BJ (cell line): ENCODE measurements at regions not wholly inside any gene's neighbourhood (a gene's known extent, or its start where the extent isn't known, plus 50 kb on each side); places are given as distances from the start of the nearest gene placed in this dataset.

Source experiments
- CTCF ChIA-PET: fragments of 350-600 bp; formaldehyde crosslinking; extraction: SDS; loops from one replicate; lab custom pipeline; 2021; ENCODE audit warnings: antibody characterized with exemption, inconsistent platforms; lab: Yijun Ruan, JAX
- POLR2A ChIA-PET: fragments of 300-600 bp; sonication (Branson Sonifier 250); formaldehyde crosslinking; extraction: SDS; loops from one replicate; lab custom pipeline; 2021; ENCODE audit warnings: antibody characterized with exemption; lab: Charles Lee
- DNase-seq: peaks from one replicate; pipeline ENCODE4 v3.0.0-alpha.2; 2011; ENCODE audit warnings: low read depth
- H3K27me3 ChIP-seq: 2 replicates; pipeline ENCODE4 v1.6.0; 2011; ENCODE audit warnings: low read length; ENCODE audit not compliant: control insufficient read depth, insufficient read depth
- H3K36me3 ChIP-seq: 2 replicates; pipeline ENCODE4 v1.5.1; 2011; ENCODE audit warnings: low read length; ENCODE audit not compliant: control insufficient read depth, insufficient read depth
- H3K4me3 ChIP-seq: 2 replicates; pipeline ENCODE4 v1.5.1; 2011; ENCODE audit warnings: low read depth, mild to moderate bottlenecking, control low read depth, low read length
- TF ChIP-seq, protein P1 (sequence below): IDR thresholded peaks from 2 replicates; pipeline ENCODE4 v1.5.1; 2011; ENCODE audit warnings: low read depth, mild to moderate bottlenecking, control low read depth, inconsistent platforms, low read length, moderate library complexity; ENCODE audit not compliant: insufficient read depth

DNA sequence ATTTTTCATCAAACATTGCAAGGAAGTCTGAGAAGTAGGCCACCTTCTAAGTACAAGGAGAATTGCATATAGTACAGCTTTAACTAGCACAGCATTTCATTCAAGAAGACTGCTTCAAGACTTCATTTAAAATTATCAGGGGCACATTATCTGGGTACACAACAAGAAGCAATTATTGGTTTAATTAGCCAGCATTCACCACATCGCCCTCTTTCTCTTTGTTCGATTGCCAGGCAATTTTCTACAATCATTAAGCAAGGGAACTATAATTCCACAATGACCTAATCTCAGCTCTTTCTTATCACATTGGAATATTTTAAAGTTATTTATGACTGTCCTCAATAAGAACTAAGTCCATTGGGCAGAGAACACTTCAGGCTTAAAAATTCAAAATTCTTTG is 1347.1 kb upstream of the PABPC4L start:
- ChIA-PET POLR2A (no interaction called here), CTCF (no interaction called here)
- no peaks in the 10 kb centered on the region for H3K36me3 ChIP-seq
- DNase-seq, result no peak
- TF ChIP-seq, protein P1, sequence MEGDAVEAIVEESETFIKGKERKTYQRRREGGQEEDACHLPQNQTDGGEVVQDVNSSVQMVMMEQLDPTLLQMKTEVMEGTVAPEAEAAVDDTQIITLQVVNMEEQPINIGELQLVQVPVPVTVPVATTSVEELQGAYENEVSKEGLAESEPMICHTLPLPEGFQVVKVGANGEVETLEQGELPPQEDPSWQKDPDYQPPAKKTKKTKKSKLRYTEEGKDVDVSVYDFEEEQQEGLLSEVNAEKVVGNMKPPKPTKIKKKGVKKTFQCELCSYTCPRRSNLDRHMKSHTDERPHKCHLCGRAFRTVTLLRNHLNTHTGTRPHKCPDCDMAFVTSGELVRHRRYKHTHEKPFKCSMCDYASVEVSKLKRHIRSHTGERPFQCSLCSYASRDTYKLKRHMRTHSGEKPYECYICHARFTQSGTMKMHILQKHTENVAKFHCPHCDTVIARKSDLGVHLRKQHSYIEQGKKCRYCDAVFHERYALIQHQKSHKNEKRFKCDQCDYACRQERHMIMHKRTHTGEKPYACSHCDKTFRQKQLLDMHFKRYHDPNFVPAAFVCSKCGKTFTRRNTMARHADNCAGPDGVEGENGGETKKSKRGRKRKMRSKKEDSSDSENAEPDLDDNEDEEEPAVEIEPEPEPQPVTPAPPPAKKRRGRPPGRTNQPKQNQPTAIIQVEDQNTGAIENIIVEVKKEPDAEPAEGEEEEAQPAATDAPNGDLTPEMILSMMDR, result no peak
- H3K27me3 ChIP-seq, result no peaks in the 10 kb centered on the region
- H3K4me3 ChIP-seq, result no peak overlapping the region

DNA sequence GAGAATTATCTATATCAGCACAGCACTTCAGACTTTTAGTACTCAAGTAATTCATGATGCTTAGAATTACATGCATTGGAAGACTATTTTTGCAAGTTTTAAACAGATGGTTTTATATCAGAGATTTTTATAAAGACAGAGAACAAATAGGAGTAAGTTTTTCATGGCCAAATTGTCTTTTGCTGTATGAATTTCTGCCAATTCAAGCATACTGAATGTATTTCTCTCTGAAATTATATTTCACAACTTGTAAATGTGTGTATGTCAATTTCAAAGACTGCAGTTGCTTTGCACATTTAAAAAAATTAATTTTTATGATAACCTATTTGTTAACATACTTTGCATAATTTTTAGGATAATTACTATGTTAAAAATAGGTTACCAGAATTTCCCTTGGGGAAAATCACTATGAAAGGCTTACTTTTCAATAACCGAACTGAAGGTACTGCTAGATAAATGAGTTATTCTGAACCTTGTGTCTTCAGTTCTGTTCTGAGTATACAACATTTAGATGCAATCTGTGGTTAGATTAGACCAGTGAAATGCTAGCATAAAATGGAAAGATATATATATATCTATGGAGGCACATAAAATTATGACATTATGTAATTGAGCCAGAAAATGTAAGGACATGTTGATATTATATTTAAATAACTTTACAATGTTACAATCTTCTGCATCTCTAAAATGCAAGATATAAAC is 1344.2 kb upstream of the PABPC4L start:
- no peak for DNase-seq
- CTCF ChIA-PET, result no interaction called here
- no peaks in the 10 kb centered on the region for H3K27me3 ChIP-seq
- no peak overlapping the region for H3K4me3 ChIP-seq
- TF ChIP-seq, protein P1, result no peak
- POLR2A ChIA-PET, result no interaction called here
- no peaks in the 10 kb centered on the region for H3K36me3 ChIP-seq

DNA sequence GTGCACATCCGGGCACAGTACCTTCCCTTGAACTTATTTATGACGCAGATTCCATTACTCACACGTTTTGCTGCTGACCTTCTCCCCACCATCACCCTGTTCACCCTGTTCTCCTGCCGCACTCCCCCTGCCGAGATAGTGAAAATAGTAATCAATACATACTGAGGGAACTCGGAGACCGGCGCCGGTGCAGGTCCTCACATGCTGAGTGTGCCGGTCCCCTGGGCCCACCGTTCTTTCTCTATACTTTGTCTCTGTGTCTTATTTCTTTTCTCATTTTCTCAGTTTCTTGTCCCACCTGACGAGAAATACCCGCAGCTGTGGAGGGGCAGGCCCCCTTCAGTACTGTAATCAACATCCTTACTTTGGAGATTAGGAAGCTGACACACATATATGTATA is 1337.1 kb upstream of the PABPC4L start:
- H3K36me3 ChIP-seq, result no peaks in the 10 kb centered on the region
- TF ChIP-seq, protein P1, result no peak

DNA sequence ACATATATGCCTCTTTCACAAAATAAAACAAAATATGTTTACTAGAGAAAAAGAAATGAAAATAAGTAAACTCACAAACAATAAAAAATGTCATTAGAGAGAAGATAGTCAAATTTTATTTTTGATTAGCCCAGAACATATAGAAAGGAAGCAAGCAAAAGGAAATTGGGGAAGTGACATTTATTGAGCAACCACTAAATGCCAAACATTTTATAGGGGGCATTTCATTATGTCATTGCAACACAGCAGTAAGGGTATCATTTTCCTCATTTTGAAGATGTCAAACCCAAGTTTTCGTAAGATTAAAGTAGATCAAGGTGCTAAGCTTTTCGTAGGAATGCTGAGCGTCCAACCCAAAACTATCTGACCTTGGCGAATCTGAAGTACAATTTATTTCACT is 1331.5 kb upstream of the PABPC4L start:
- ChIA-PET POLR2A (no interaction called here), CTCF (no interaction called here)
- H3K27me3 ChIP-seq, result no peaks in the 10 kb centered on the region
- H3K4me3 ChIP-seq, result no peak overlapping the region
- no peaks in the 10 kb centered on the region for H3K36me3 ChIP-seq
- TF ChIP-seq, protein P1, result no peak
- DNase-seq, result no peak

More for the DNA sequence above, 1337.1 kb upstream of the PABPC4L start:
- H3K27me3 ChIP-seq, result no peaks in the 10 kb centered on the region
- ChIA-PET CTCF (no interaction called here), POLR2A (no interaction called here)
- H3K4me3 ChIP-seq, result no peak overlapping the region
- DNase-seq, result no peak

DNA sequence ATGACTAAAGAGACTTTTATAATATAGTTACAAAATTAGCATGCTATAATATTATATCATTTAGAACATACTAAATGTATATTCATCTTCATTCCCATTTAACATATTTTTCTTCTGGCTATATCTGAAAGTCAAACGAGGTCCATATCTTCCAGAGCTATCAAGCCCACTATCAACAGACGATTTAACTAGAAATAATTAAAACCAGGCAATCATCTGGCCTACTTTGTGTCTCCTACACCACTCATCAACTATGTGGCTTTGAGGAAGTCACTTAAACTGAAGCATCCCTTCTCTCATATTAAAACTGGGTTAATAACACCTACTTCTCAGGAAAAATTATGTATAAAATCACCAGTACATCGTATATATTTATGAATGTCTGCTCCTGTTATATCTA is 1330.5 kb upstream of the PABPC4L start:
- H3K27me3 ChIP-seq, result no peaks in the 10 kb centered on the region
- H3K36me3 ChIP-seq, result no peaks in the 10 kb centered on the region
- TF ChIP-seq, protein P1, result no peak
- POLR2A ChIA-PET, result no interaction called here
- no peak overlapping the region for H3K4me3 ChIP-seq
- no peak for DNase-seq
- CTCF ChIA-PET, result no interaction called here
